Osteocyte (in vitro differentiated cells): ENCODE measurements at regions not wholly inside any gene's neighbourhood (a gene's known extent, or its start where the extent isn't known, plus 50 kb on each side); places are given as distances from the start of the nearest gene placed in this dataset.

ENCODE experiments used
- DNase-seq: peaks from one replicate; pipeline ENCODE4 v3.0.0; 2021; ENCODE audit warnings: mixed read lengths; ENCODE audit not compliant: unreplicated experiment; ENCODE audit errors: extremely low spot score
- H3K27ac Mint-ChIP-seq: one replicate; pipeline ENCODE4 v1.8.0; 2021; ENCODE audit warnings: mild to moderate bottlenecking, mixed read lengths; ENCODE audit not compliant: unreplicated experiment
- H3K27me3 Mint-ChIP-seq: one replicate; pipeline ENCODE4 v1.8.0; 2021; ENCODE audit warnings: mixed read lengths; ENCODE audit not compliant: unreplicated experiment
- H3K36me3 Mint-ChIP-seq: one replicate; pipeline ENCODE4 v1.8.0; 2021; ENCODE audit warnings: mixed read lengths; ENCODE audit not compliant: unreplicated experiment
- H3K4me1 Mint-ChIP-seq: one replicate; pipeline ENCODE4 v1.8.0; 2021; ENCODE audit warnings: mixed read lengths; ENCODE audit not compliant: unreplicated experiment
- H3K4me3 Mint-ChIP-seq: one replicate; pipeline ENCODE4 v1.8.0; 2021; ENCODE audit warnings: mild to moderate bottlenecking, moderate library complexity, mixed read lengths; ENCODE audit not compliant: unreplicated experiment
- H3K9me3 Mint-ChIP-seq: one replicate; pipeline ENCODE4 v1.8.0; 2021; ENCODE audit warnings: mixed read lengths; ENCODE audit not compliant: unreplicated experiment
- CTCF ChIP-seq: fragments of 200-600 bp; sonication (generic); IDR thresholded peaks from 2 replicates; pipeline ENCODE4 v1.5.0; 2021; ENCODE audit warnings: antibody characterized with exemption, mild to moderate bottlenecking, moderate library complexity

- H3K27ac Mint-ChIP-seq = no peak overlapping the region
- H3K36me3 Mint-ChIP-seq = no peaks in the 10 kb centered on the region
- no peaks in the 10 kb centered on the region for H3K27me3 Mint-ChIP-seq
- no peak for DNase-seq
- no peak overlapping the region for H3K4me3 Mint-ChIP-seq
- H3K4me1 Mint-ChIP-seq = no peaks in the 10 kb centered on the region
- H3K9me3 Mint-ChIP-seq = no peaks in the 10 kb centered on the region
- TF ChIP-seq CTCF = no peak
Measured at GRCh38 chr2:172361840-172362239, 65.5 kb upstream of the ITGA6 start.

DNA sequence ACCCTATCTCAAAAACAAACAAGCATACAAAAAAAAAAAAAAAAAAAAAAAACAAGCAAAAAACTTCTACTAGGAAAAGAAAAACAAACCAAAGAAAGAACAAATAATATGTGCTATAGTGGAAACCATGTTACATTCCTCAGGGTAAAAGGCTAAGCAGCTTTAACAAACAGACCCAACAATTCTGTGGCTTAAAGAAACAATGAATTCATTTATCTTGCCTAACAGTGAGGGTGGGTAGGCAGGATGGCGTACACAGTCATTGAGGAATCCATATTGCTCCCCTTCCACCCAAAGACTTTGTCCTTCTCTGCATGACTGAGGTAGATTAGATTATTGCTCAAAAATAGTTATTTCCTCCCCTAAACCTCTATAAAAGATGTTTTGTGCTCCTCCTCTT, 63.1 kb upstream of the ITGA6 start:
- Mint-ChIP-seq H3K27ac (no peak overlapping the region), H3K4me3 (no peak overlapping the region), H3K9me3 (peaks cover 5% of the 10 kb centered on the region), H3K36me3 (no peaks in the 10 kb centered on the region), H3K27me3 (no peaks in the 10 kb centered on the region), H3K4me1 (no peaks in the 10 kb centered on the region)
- no peak for TF ChIP-seq CTCF
- no peak for DNase-seq

GRCh38 chr2:172366596-172367150, 60.7 kb upstream of the ITGA6 start:
- no peak for TF ChIP-seq CTCF
- H3K27ac Mint-ChIP-seq = no peak overlapping the region

GRCh38 chr2:172370821-172371455, 56.4 kb upstream of the ITGA6 start:
- Mint-ChIP-seq H3K4me1 (no peaks in the 10 kb centered on the region), H3K27me3 (peaks cover 9% of the 10 kb centered on the region), H3K27ac (no peak overlapping the region), H3K9me3 (peaks cover 14% of the 10 kb centered on the region), H3K4me3 (no peak overlapping the region), H3K36me3 (no peaks in the 10 kb centered on the region)
- no peak for DNase-seq
- TF ChIP-seq CTCF = no peak

More at GRCh38 chr2:172366596-172367150, 60.7 kb upstream of the ITGA6 start:
- H3K27me3 Mint-ChIP-seq = no peaks in the 10 kb centered on the region
- no peak for DNase-seq
- peaks cover 14% of the 10 kb centered on the region for H3K9me3 Mint-ChIP-seq
- no peak overlapping the region for H3K4me3 Mint-ChIP-seq
- H3K4me1 Mint-ChIP-seq = no peaks in the 10 kb centered on the region
- H3K36me3 Mint-ChIP-seq = no peaks in the 10 kb centered on the region

GRCh38 chr2:172372436-172372835, 55.0 kb upstream of the ITGA6 start:
- no peak for DNase-seq
- no peak for TF ChIP-seq CTCF
- Mint-ChIP-seq H3K9me3 (peaks cover 14% of the 10 kb centered on the region), H3K36me3 (no peaks in the 10 kb centered on the region), H3K4me3 (no peak overlapping the region), H3K27me3 (peaks cover 9% of the 10 kb centered on the region), H3K27ac (no peak overlapping the region), H3K4me1 (no peaks in the 10 kb centered on the region)
